HCT116 (cell line): ENCODE measurements at regions not wholly inside any gene's neighbourhood (a gene's known extent, or its start where the extent isn't known, plus 50 kb on each side); places are given as distances from the start of the nearest gene placed in this dataset.

Experiments used
- ATAC-seq: fragments of 200-7000 bp; cut with Tn5 transposase; 2 replicates; pipeline ENCODE4 v1.9.1; 2020; ENCODE audit warnings: mild to moderate bottlenecking, moderate library complexity
- BruUV-seq: library from RNA; stranded (reverse); fragments of 400-500 nt; replicated peaks from 2 replicates; lab custom pipeline; 2021; lab: Mats Ljungman, UMichigan
- CTCF ChIA-PET: fragments of 300-600 bp; sonication (Branson Sonifier 250); formaldehyde crosslinking; loops from one replicate; lab custom pipeline; 2021; ENCODE audit warnings: antibody characterized with exemption; lab: Charles Lee
- POLR2A ChIA-PET: fragments of 300-600, 350-600 bp; sonication (Branson Sonifier 250); formaldehyde crosslinking; loops from one replicate; lab custom pipeline; 2021; ENCODE audit warnings: antibody characterized with exemption; lab: Charles Lee
- RAD21 ChIA-PET, 2 experiments: fragments of 300-600 bp; sonication (Branson Sonifier 250); formaldehyde crosslinking; loops; one replicate each; lab custom pipeline; 2023; ENCODE audit warnings: low total read pairs in 2 of 2; ENCODE audit not compliant: uncharacterized antibody in 2 of 2, unreplicated experiment in 2 of 2, low non-redundant PET in 1 of 2; lab: Charles Lee
- DNase-seq: peaks from one replicate; pipeline ENCODE4 v3.0.0-alpha.2; 2010; ENCODE audit warnings: low read depth, low spot score
- H2AFZ ChIP-seq: fragments of 200-600 bp; shearing (Covaris generic), sonication (generic); 2 replicates; pipeline ENCODE4 v1.6.1; 2017; ENCODE audit warnings: low read depth, mixed run types, mixed read lengths, antibody characterized with exemption, low read length; ENCODE audit not compliant: poor library complexity, severe bottlenecking
- H3K27ac ChIP-seq: 2 replicates; pipeline ENCODE4 v1.5.1; 2012; ENCODE audit warnings: low read depth, low read length
- H3K27me3 ChIP-seq: fragments of 200-600 bp; sonication (generic); 2 replicates; pipeline ENCODE4 v1.6.1; 2016; ENCODE audit warnings: mixed run types, low read length, mixed read lengths; ENCODE audit not compliant: insufficient read depth
- H3K36me3 ChIP-seq, 2 experiments: fragments of 200-500 bp in 1 of 2; fragments of 200-600 bp in 1 of 2; sonication (Bioruptor generic) in 1 of 2; sonication (generic) in 1 of 2; 2 replicates each; pipeline versions ENCODE4 v1.5.1 to v1.6.1; 2014 to 2016; ENCODE audit warnings: low read length in 2 of 2, inconsistent platforms in 1 of 2, mixed read lengths in 1 of 2, mixed run types in 1 of 2; ENCODE audit not compliant: insufficient read depth in 2 of 2, control insufficient read depth in 1 of 2
- H3K4me1 ChIP-seq, 2 experiments: fragments of 200-600 bp in 1 of 2; sonication (generic) in 1 of 2; 2 replicates each; pipeline versions ENCODE4 v1.5.1 to v1.6.1; 2012 to 2017; ENCODE audit warnings: low read length in 2 of 2, inconsistent platforms in 1 of 2, mild to moderate bottlenecking in 1 of 2, mixed read lengths in 1 of 2, mixed run types in 1 of 2, moderate library complexity in 1 of 2; ENCODE audit not compliant: insufficient read depth in 2 of 2, control insufficient read depth in 1 of 2
- H3K4me2 ChIP-seq: fragments of 200-600 bp; sonication (generic); 2 replicates; pipeline ENCODE4 v1.6.1; 2017; ENCODE audit warnings: mixed run types, low read length, mixed read lengths
- H3K4me3 ChIP-seq, 2 experiments: fragments of 200-600 bp in 1 of 2; sonication (generic) in 1 of 2; replicated peaks in 1 of 2; 2 replicates each; pipeline ENCODE4 v1.5.1; 2011 to 2016; ENCODE audit warnings: low read length in 2 of 2, control low read depth in 1 of 2, low read depth in 1 of 2, mild to moderate bottlenecking in 1 of 2, mixed read lengths in 1 of 2, mixed run types in 1 of 2
- H3K79me2 ChIP-seq: fragments of 200-600 bp; sonication (generic); 2 replicates; pipeline ENCODE4 v1.6.1; 2017; ENCODE audit warnings: mild to moderate bottlenecking, mixed run types, low read length, moderate library complexity, mixed read lengths; ENCODE audit not compliant: insufficient read depth
- H3K9ac ChIP-seq: fragments of 200-600 bp; sonication (generic); 2 replicates; pipeline ENCODE4 v1.6.1; 2016; ENCODE audit warnings: low read length, mixed read lengths
- H3K9me2 ChIP-seq: fragments of 200-600 bp; sonication (generic), shearing (Covaris generic); 2 replicates; pipeline ENCODE4 v1.6.1; 2017; ENCODE audit warnings: mixed run types, mild to moderate bottlenecking, moderate library complexity; ENCODE audit not compliant: insufficient read depth
- H3K9me3 ChIP-seq, 2 experiments: fragments of 200-500 bp in 1 of 2; fragments of 200-600 bp in 1 of 2; sonication (Bioruptor generic) in 1 of 2; sonication (generic) in 1 of 2; 2 replicates each; pipeline ENCODE4 v1.6.1; 2014 to 2017; ENCODE audit warnings: low read length in 2 of 2, mixed read lengths in 2 of 2, inconsistent platforms in 1 of 2, low read depth in 1 of 2, mild to moderate bottlenecking in 1 of 2, mixed run types in 1 of 2, moderate library complexity in 1 of 2; ENCODE audit not compliant: control insufficient read depth in 1 of 2, insufficient read depth in 1 of 2
- H4K20me1 ChIP-seq: fragments of 200-600 bp; sonication (generic), shearing (Covaris generic); 2 replicates; pipeline ENCODE4 v1.6.1; 2017; ENCODE audit warnings: mixed run types, mild to moderate bottlenecking, moderate library complexity; ENCODE audit not compliant: insufficient read depth
- CBX3 ChIP-seq: IDR thresholded peaks from 2 replicates; pipeline ENCODE4 v1.6.1; 2012; ENCODE audit warnings: low read depth
- CEBPB ChIP-seq: IDR thresholded peaks from 2 replicates; pipeline ENCODE4 v1.6.1; 2012; ENCODE audit warnings: low read depth
- EGR1 ChIP-seq: IDR thresholded peaks from 2 replicates; pipeline ENCODE4 v1.6.1; 2012; ENCODE audit warnings: low read depth
- ELF1 ChIP-seq: IDR thresholded peaks from 2 replicates; pipeline ENCODE4 v1.6.1; 2012; ENCODE audit warnings: low read depth, borderline replicate concordance
- EZH2 ChIP-seq: fragments of 200-600 bp; sonication (generic); IDR thresholded peaks from 2 replicates; pipeline ENCODE4 v1.6.1; 2017; ENCODE audit warnings: antibody characterized with exemption, mixed run types
- EZH2phosphoT487 ChIP-seq: fragments of 200-600 bp; IDR thresholded peaks from 2 replicates; pipeline ENCODE4 v1.6.1; 2018; ENCODE audit warnings: antibody characterized with exemption, borderline replicate concordance
- JUND ChIP-seq: IDR thresholded peaks from 2 replicates; pipeline ENCODE4 v1.6.1; 2012
- POLR2A ChIP-seq: IDR thresholded peaks from 2 replicates; pipeline ENCODE4 v1.7.0; 2011; ENCODE audit warnings: borderline replicate concordance; ENCODE audit not compliant: insufficient read depth, insufficient read length; ENCODE audit errors: extremely low read depth
- POLR2AphosphoS5 ChIP-seq: IDR thresholded peaks from 2 replicates; pipeline ENCODE4 v1.6.1; 2011; ENCODE audit warnings: mild to moderate bottlenecking, low read depth, low read length, moderate library complexity
- RAD21 ChIP-seq: IDR thresholded peaks from 2 replicates; pipeline ENCODE4 v1.6.1; 2012; ENCODE audit warnings: low read depth, mild to moderate bottlenecking
- SIN3A ChIP-seq: IDR thresholded peaks from 2 replicates; pipeline ENCODE4 v1.6.1; 2012; ENCODE audit warnings: low read depth
- SP1 ChIP-seq: IDR thresholded peaks from 2 replicates; pipeline ENCODE4 v1.6.1; 2012; ENCODE audit warnings: low read depth
- TCF7L2 ChIP-seq: IDR thresholded peaks from 2 replicates; pipeline ENCODE4 v1.7.0; 2011; ENCODE audit warnings: borderline replicate concordance, inconsistent platforms; ENCODE audit not compliant: insufficient read depth, insufficient read length; ENCODE audit errors: extremely low read depth
- YY1 ChIP-seq: IDR thresholded peaks from 2 replicates; pipeline ENCODE4 v1.6.1; 2011; ENCODE audit warnings: low read length, low read depth, moderate library complexity, mild to moderate bottlenecking; ENCODE audit not compliant: insufficient replicate concordance; ENCODE audit errors: extremely low read depth
- ZBTB33 ChIP-seq: IDR thresholded peaks from 2 replicates; pipeline ENCODE4 v1.6.1; 2011; ENCODE audit warnings: mild to moderate bottlenecking, low read length, moderate library complexity; ENCODE audit not compliant: insufficient replicate concordance; ENCODE audit errors: extremely low read depth
- ZFX ChIP-seq: fragments of 450-650 bp; IDR thresholded peaks from 2 replicates; pipeline ENCODE4 v1.6.1; 2017
- ZNF274 ChIP-seq: fragments of 200-500 bp; sonication (Bioruptor generic); IDR thresholded peaks from 2 replicates; pipeline ENCODE4 v1.6.1; 2014; ENCODE audit warnings: mild to moderate bottlenecking, low read depth, low read length, inconsistent platforms
- intact Hi-C: fragments of 100-400 bp; cut with micrococcal nuclease; formaldehyde crosslinking; loops from 2 replicates; pipeline ENCODE4 v1.10.0; 2022
- TF ChIP-seq, protein P1 (sequence below): IDR thresholded peaks from 2 replicates; pipeline ENCODE4 v1.6.1; 2012; ENCODE audit warnings: low read depth
- TF ChIP-seq, protein P2 (sequence below): IDR thresholded peaks from 2 replicates; pipeline ENCODE4 v1.6.1; 2012
- TF ChIP-seq, protein P3 (sequence below): IDR thresholded peaks from 2 replicates; pipeline ENCODE4 v1.6.1; 2012

DNA sequence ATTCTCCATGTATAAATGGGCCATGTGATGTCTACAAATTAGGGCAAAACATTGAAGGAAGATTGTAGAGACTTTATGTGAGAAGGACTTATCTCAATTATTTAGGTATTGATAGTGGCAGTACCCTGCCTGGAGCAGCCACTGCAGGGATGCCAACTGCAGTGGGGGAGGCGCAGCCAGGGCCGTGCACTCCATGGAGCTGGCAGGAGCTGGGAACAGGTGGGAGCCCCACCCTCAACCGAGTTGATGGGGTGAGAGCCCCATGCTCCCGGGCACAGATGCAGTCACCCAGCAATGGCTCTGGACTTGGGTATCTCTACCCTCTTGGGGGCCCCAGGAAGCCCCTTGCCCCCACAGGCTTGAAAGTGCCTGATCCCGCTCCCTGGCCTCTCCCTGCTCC lies 564.3 kb downstream of the SLC4A3 start:
- no TSS peak for BruUV-seq

More for the DNA sequence above, 564.3 kb downstream of the SLC4A3 start:
- H3K36me3 ChIP-seq, result no peaks in the 10 kb centered on the region; a peak in 1 of 4 replicates
- H3K4me2 ChIP-seq, result no peak overlapping the region
- POLR2A ChIA-PET, result no interaction called here
- ATAC-seq (no peak), DNase-seq (no peak)
- RAD21 ChIA-PET, result no interaction called here
- H2AFZ ChIP-seq, result no peak overlapping the region
- H3K9me3 ChIP-seq, result peaks cover 5 to 22% of the 10 kb centered on the region in 2 experiments; a peak in 2 of 4 replicates
- peaks cover 0 to 33% of the 10 kb centered on the region in 2 experiments; a peak in 2 of 4 replicates for H3K4me1 ChIP-seq
- intact Hi-C loops, result no loop called here
- no peaks in the 10 kb centered on the region for H3K9me2 ChIP-seq
- no peak overlapping the region for H3K27ac ChIP-seq
- no peak overlapping the region for H3K9ac ChIP-seq
- no peaks in the 10 kb centered on the region for H4K20me1 ChIP-seq
- H3K27me3 ChIP-seq, result no peaks in the 10 kb centered on the region
- H3K79me2 ChIP-seq, result no peaks in the 10 kb centered on the region
- TF ChIP-seq CBX3 (no peak), ZFX (no peak), RAD21 (no peak), JUND (no peak), TCF7L2 (no peak), EZH2 (no peak), EZH2phosphoT487 (no peak), ZBTB33 (no peak), SIN3A (no peak), ELF1 (no peak), EGR1 (no peak), POLR2A (no peak), SP1 (no peak), YY1 (no peak), CEBPB (no peak), ZNF274 (no peak), POLR2AphosphoS5 (no peak)
- TF ChIP-seq, protein P1, sequence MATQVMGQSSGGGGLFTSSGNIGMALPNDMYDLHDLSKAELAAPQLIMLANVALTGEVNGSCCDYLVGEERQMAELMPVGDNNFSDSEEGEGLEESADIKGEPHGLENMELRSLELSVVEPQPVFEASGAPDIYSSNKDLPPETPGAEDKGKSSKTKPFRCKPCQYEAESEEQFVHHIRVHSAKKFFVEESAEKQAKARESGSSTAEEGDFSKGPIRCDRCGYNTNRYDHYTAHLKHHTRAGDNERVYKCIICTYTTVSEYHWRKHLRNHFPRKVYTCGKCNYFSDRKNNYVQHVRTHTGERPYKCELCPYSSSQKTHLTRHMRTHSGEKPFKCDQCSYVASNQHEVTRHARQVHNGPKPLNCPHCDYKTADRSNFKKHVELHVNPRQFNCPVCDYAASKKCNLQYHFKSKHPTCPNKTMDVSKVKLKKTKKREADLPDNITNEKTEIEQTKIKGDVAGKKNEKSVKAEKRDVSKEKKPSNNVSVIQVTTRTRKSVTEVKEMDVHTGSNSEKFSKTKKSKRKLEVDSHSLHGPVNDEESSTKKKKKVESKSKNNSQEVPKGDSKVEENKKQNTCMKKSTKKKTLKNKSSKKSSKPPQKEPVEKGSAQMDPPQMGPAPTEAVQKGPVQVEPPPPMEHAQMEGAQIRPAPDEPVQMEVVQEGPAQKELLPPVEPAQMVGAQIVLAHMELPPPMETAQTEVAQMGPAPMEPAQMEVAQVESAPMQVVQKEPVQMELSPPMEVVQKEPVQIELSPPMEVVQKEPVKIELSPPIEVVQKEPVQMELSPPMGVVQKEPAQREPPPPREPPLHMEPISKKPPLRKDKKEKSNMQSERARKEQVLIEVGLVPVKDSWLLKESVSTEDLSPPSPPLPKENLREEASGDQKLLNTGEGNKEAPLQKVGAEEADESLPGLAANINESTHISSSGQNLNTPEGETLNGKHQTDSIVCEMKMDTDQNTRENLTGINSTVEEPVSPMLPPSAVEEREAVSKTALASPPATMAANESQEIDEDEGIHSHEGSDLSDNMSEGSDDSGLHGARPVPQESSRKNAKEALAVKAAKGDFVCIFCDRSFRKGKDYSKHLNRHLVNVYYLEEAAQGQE, result no peak
- TF ChIP-seq, protein P2, sequence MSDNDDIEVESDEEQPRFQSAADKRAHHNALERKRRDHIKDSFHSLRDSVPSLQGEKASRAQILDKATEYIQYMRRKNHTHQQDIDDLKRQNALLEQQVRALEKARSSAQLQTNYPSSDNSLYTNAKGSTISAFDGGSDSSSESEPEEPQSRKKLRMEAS, result no peak
- TF ChIP-seq, protein P3, sequence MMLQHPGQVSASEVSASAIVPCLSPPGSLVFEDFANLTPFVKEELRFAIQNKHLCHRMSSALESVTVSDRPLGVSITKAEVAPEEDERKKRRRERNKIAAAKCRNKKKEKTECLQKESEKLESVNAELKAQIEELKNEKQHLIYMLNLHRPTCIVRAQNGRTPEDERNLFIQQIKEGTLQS, result no peak
- CTCF ChIA-PET, result no interaction called here
- no peak overlapping the region for H3K4me3 ChIP-seq
